Mucosa of rectum (tissue), 2 donors: ENCODE measurements at regions not wholly inside any gene's neighbourhood (a gene's known extent, or its start where the extent isn't known, plus 50 kb on each side); places are given as distances from the start of the nearest gene placed in this dataset.

Source experiments
- H3K27ac ChIP-seq, 2 donors: one replicate each; pipeline ENCODE4 v1.7.0; 2013; ENCODE audit warnings: inconsistent platforms in 2 of 2, low read depth in 2 of 2, low read length in 2 of 2
- H3K27me3 ChIP-seq, 2 donors: one replicate each; pipeline ENCODE4 v1.7.0; 2013; ENCODE audit warnings: low read length in 2 of 2; ENCODE audit not compliant: control insufficient read depth in 2 of 2, insufficient read depth in 2 of 2
- H3K36me3 ChIP-seq, 2 donors: one replicate each; pipeline ENCODE4 v1.7.0; 2013; ENCODE audit warnings: low read length in 2 of 2; ENCODE audit not compliant: control insufficient read depth in 2 of 2, insufficient read depth in 2 of 2
- H3K4me1 ChIP-seq, 2 donors: one replicate each; pipeline ENCODE4 v1.7.0; 2013; ENCODE audit warnings: low read length in 2 of 2, mild to moderate bottlenecking in 1 of 2; ENCODE audit not compliant: control insufficient read depth in 2 of 2, insufficient read depth in 2 of 2
- H3K4me3 ChIP-seq, 2 donors: one replicate each; pipeline ENCODE4 v1.7.0; 2013; ENCODE audit warnings: low read length in 2 of 2
- H3K9ac ChIP-seq, 2 donors: one replicate each; pipeline ENCODE4 v1.7.0; 2013; ENCODE audit warnings: low read length in 2 of 2, low read depth in 1 of 2, mild to moderate bottlenecking in 1 of 2
- H3K9me3 ChIP-seq, 2 donors: one replicate each; pipeline ENCODE4 v1.7.0; 2013; ENCODE audit warnings: low read length in 2 of 2; ENCODE audit not compliant: control insufficient read depth in 2 of 2
- donor health status: healthy.
- donor health status: Normal muscosa, but diverticular disease.

GRCh38 chr2:185456517-185456916 lies 282.1 kb upstream of the FSIP2 start:
- no peaks in the 10 kb centered on the region for H3K4me1 ChIP-seq
- no peaks in the 10 kb centered on the region for H3K27me3 ChIP-seq
- H3K27ac ChIP-seq, result no peak overlapping the region
- no peaks in the 10 kb centered on the region for H3K36me3 ChIP-seq
- no peak overlapping the region for H3K4me3 ChIP-seq
- H3K9me3 ChIP-seq, result no peaks in the 10 kb centered on the region
- no peak overlapping the region for H3K9ac ChIP-seq

DNA sequence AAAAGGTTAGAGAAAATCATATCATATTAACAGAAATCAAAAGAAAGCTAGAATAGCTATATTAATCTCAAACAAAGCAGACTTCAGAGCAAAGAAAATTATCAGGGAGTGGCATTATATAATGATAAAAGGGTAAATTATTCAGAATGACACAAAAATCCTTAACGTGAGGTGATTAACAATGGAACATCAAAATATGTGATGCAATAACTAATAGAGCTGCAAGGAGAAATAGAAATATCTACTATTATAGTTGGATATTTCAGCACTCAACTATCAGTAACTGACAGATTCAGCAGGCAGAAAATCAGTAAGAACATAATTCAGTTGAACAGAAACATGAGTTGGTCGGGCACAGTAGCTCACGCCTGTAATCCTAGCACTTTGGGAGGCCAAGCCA lies 275.1 kb upstream of the FSIP2 start:
- Histone ChIP-seq H3K9me3 (no peaks in the 10 kb centered on the region), H3K4me3 (no peak overlapping the region), H3K36me3 (no peaks in the 10 kb centered on the region), H3K4me1 (no peaks in the 10 kb centered on the region), H3K27ac (no peak overlapping the region), H3K9ac (no peak overlapping the region), H3K27me3 (no peaks in the 10 kb centered on the region)

DNA sequence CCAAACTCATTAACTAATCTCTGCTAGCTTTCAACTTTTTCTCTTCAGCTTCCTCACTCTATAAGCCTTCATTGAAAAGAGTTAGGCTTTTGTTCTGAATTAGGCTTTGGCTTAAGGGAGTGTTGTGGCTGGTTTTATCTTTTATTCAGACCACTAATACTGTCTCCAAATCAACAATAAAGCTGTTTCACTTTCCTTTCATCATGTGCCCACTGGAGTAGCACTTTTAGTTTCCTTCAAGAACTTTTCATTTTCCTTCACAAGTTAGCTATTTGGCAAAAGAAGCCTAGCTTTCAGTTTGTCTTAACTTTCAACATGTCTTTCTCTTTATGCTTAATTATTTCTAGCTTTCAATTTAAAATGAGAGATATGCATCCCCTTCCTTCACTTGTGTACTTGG lies 271.7 kb upstream of the FSIP2 start:
- no peaks in the 10 kb centered on the region for H3K36me3 ChIP-seq

DNA sequence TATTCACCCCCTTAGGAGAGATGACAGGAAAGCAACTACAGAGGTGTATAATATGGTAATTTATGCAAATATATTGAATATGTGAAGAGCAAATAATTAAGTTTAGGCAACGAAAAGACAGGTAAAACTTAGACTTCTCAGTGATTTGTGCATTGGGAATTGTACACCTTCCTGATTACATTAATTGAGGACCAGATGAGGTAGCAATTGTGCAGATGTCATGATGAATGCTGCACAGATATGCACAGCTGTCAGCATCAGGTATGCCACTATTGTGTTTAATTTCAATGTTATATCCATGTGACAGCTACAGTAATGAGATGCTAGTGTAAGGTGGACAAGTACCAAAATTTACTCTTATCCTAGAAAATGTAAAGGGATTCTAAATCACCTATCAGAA lies 267.2 kb upstream of the FSIP2 start:
- no peaks in the 10 kb centered on the region for H3K9me3 ChIP-seq
- H3K9ac ChIP-seq, result no peak overlapping the region
- no peaks in the 10 kb centered on the region for H3K36me3 ChIP-seq
- H3K4me1 ChIP-seq, result no peaks in the 10 kb centered on the region
- H3K27me3 ChIP-seq, result no peaks in the 10 kb centered on the region
- no peak overlapping the region for H3K27ac ChIP-seq
- no peak overlapping the region for H3K4me3 ChIP-seq

More for the DNA sequence above, 271.7 kb upstream of the FSIP2 start:
- H3K4me1 ChIP-seq, result no peaks in the 10 kb centered on the region
- H3K9ac ChIP-seq, result no peak overlapping the region
- H3K27ac ChIP-seq, result no peak overlapping the region
- no peak overlapping the region for H3K4me3 ChIP-seq
- H3K27me3 ChIP-seq, result no peaks in the 10 kb centered on the region
- H3K9me3 ChIP-seq, result no peaks in the 10 kb centered on the region

GRCh38 chr2:185472574-185472973 lies 266.0 kb upstream of the FSIP2 start:
- Histone ChIP-seq H3K27ac (no peak overlapping the region), H3K4me3 (no peak overlapping the region), H3K36me3 (no peaks in the 10 kb centered on the region), H3K9ac (no peak overlapping the region), H3K4me1 (no peaks in the 10 kb centered on the region), H3K9me3 (no peaks in the 10 kb centered on the region), H3K27me3 (no peaks in the 10 kb centered on the region)

- H3K36me3 ChIP-seq, result no peaks in the 10 kb centered on the region
- no peaks in the 10 kb centered on the region for H3K27me3 ChIP-seq
- no peak overlapping the region for H3K9ac ChIP-seq
- no peaks in the 10 kb centered on the region for H3K9me3 ChIP-seq
- no peak overlapping the region for H3K4me3 ChIP-seq
- H3K4me1 ChIP-seq, result no peaks in the 10 kb centered on the region
- H3K27ac ChIP-seq, result no peak overlapping the region
Measured at GRCh38 chr2:185473838-185474237, 264.8 kb upstream of the FSIP2 start.

DNA sequence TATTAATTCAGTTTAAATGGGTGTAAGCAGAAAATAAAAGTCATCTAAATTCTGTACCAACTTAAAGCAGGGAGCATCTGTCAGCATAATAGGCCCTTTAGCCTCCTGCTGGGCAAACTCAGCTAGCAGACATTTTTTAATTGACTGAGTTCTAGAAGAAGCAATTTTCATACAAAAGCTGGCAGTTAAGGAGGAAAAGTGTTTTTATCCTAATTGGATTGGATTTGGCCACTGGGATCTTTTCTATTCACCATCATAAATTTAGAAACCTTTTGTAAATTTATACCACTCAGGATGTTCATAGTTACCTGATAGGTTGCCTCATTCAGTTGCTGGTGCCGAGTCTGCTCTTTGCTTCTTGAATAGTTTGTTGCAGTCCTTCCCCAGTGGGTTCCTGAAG lies 262.7 kb upstream of the FSIP2 start:
- H3K27me3 ChIP-seq, result no peaks in the 10 kb centered on the region
- no peak overlapping the region for H3K9ac ChIP-seq
- H3K27ac ChIP-seq, result no peak overlapping the region
- H3K4me1 ChIP-seq, result no peaks in the 10 kb centered on the region
- no peak overlapping the region for H3K4me3 ChIP-seq
- no peaks in the 10 kb centered on the region for H3K9me3 ChIP-seq
- no peaks in the 10 kb centered on the region for H3K36me3 ChIP-seq

DNA sequence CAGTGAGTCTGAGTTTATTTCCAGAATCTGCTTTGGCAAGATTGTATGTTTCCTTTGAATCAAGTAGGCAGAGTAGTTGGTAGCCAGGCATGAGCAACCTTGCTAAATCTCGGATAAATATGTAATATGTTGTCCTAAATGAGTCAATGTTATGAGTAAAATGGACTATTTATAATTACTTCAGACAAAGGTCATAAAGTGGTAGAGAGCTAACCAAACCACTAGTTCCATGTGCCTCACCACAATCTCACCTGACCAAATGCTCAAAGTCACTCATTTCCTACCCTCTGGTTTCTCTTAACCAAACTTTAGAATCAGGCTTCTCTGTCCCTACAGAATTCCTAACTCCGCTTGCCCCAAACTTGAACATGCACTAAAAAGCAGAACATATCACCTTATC lies 261.2 kb upstream of the FSIP2 start:
- no peaks in the 10 kb centered on the region for H3K27me3 ChIP-seq
- H3K4me3 ChIP-seq, result no peak overlapping the region
- no peak overlapping the region for H3K9ac ChIP-seq
- H3K9me3 ChIP-seq, result no peaks in the 10 kb centered on the region
- H3K27ac ChIP-seq, result no peak overlapping the region
- no peaks in the 10 kb centered on the region for H3K36me3 ChIP-seq
- H3K4me1 ChIP-seq, result no peaks in the 10 kb centered on the region

DNA sequence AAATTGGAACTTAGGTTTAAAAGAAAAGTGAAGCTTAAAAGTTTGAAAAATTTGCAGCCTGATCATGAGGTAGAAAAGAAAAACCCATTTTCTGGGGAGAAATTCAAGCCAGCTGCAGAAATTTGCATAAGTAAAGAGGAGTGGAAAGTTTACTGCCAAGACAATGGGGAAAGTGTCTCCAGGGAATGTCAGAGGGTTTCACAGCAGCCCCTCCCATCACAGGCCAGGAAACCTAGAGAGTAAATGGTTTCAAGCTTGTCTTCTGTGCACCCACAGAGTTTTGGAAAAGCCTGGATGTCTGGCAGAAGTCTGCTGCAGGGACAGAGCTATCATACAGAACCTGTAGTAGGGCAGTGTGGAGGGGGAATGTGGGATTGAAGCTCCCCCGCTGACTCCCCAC lies 254.0 kb upstream of the FSIP2 start:
- Histone ChIP-seq H3K9me3 (no peaks in the 10 kb centered on the region), H3K4me3 (no peak overlapping the region), H3K27ac (no peak overlapping the region), H3K9ac (no peak overlapping the region), H3K27me3 (no peaks in the 10 kb centered on the region), H3K4me1 (no peaks in the 10 kb centered on the region), H3K36me3 (no peaks in the 10 kb centered on the region)

DNA sequence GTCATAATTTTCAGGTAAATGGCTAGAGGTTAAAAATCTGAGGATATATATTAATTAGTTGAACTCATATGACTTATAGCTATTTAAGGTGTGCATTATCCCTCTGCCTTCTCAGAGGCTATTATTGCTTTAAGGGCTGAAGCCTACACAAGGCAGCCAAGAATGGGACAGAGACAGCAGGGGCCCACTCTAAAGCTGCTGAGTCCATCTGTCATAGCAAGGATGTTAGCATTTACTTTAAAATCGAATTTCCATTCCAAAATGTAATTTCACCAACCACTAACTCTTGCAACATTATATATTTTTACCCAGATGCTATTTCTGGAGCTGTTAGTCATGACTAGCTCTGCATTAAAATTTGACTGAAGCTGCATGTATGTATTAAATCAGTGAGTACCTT lies 236.3 kb upstream of the FSIP2 start:
- H3K4me1 ChIP-seq, result no peaks in the 10 kb centered on the region
- no peak overlapping the region for H3K4me3 ChIP-seq
- no peaks in the 10 kb centered on the region for H3K27me3 ChIP-seq
- H3K27ac ChIP-seq, result no peak overlapping the region
- peaks cover 0 to 4% of the 10 kb centered on the region in 2 donors for H3K9me3 ChIP-seq
- no peaks in the 10 kb centered on the region for H3K36me3 ChIP-seq
- H3K9ac ChIP-seq, result no peak overlapping the region

DNA sequence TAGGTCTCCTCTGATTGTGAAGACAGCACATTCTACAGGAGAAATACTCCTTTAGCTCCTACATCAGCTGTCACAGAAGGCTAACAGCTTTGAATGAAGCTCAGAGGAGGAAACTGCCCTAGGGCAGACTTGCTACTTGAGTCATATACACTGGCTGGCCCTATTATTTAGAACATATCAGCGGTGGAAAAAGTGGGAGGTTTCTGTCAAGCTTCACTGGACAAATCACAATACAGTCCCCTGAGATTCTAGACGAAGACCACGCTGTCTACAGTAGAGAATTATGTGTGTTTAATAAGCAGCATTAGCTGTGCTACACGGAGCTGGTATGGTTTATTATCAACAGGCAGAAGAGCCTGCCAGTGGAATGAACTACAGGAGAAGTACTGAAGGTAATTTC lies 230.9 kb upstream of the FSIP2 start:
- H3K4me1 ChIP-seq, result no peaks in the 10 kb centered on the region
- H3K9me3 ChIP-seq, result peaks cover 7 to 11% of the 10 kb centered on the region in 2 donors
- no peaks in the 10 kb centered on the region for H3K36me3 ChIP-seq
- H3K9ac ChIP-seq, result no peak overlapping the region
- no peaks in the 10 kb centered on the region for H3K27me3 ChIP-seq
- no peak overlapping the region for H3K27ac ChIP-seq
- H3K4me3 ChIP-seq, result no peak overlapping the region
